ENCODE measurements at regions not wholly inside any gene's neighbourhood (a gene's known extent, or its start where the extent isn't known, plus 50 kb on each side); places are given as distances from the start of the nearest gene placed in this dataset.

DNA sequence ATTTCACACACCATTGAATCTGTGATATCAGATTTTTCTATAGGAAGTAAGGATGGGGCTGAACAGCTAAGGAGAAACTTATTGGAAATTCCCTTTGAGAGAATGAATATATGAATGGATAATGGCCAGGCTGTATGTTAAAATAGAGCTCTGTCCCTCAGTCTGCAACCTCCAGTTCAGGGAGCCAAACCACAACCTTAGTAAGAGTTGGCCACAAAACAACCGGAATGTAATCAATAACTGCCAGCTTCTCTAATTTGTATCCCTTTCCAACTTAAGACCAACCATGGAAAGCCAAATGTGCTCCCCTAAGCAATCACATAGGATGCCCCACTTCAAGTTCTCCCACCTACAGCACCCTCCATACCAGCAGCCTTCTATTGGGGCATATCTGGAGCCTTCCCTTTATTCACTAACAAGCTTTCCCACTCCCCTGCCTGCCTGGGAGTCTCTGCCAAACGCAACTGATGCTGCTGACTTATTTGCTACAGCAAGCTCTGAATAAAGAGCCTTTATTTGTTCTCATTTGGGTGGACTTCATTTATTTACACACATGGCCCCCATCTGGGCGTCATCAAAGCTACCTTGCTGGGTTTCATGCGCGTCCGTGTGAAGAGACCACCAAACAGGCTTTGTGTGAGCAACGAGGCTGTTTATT lies 75.4 kb upstream of the LARS2 start:
- intact Hi-C loops (cut with micrococcal nuclease; ENCODE audit: unreplicated experiment): no loop called here
- H3K9me3 ChIP-seq (ENCODE audit: control insufficient read depth, insufficient read depth, low read depth, low read length): no peaks in the 10 kb centered on the region
- no peak for DNase-seq (ENCODE audit: low read depth, low spot score)
- no peaks in the 10 kb centered on the region; the same call in 1 of the 2 replicates for H3K27me3 ChIP-seq (ENCODE audit: control insufficient read depth, insufficient read depth, low read length)
- in situ Hi-C loops (cut with HindIII; ENCODE audit: low pct_unique_long_range_greater_than_20kb, low sequenced_read_pairs): no loop called here
- no peaks in the 10 kb centered on the region for H3K4me1 ChIP-seq (ENCODE audit: control insufficient read depth, insufficient read depth, low read length)
- H3K36me3 ChIP-seq (ENCODE audit: control insufficient read depth, insufficient read depth, low read length): no peaks in the 10 kb centered on the region
- ChIA-PET CTCF (no interaction called here), POLR2A (no interaction called here)
- ATAC-seq: no peak
- no peak for TF ChIP-seq POLR2AphosphoS5 (IDR thresholded peaks at IDR 0.05; ENCODE audit: low read depth, low read length)
- no peak for TF ChIP-seq SIN3A (IDR thresholded peaks at IDR 0.05; ENCODE audit: borderline replicate concordance, insufficient read depth, low read depth, low read length)
- TF ChIP-seq, protein P1, sequence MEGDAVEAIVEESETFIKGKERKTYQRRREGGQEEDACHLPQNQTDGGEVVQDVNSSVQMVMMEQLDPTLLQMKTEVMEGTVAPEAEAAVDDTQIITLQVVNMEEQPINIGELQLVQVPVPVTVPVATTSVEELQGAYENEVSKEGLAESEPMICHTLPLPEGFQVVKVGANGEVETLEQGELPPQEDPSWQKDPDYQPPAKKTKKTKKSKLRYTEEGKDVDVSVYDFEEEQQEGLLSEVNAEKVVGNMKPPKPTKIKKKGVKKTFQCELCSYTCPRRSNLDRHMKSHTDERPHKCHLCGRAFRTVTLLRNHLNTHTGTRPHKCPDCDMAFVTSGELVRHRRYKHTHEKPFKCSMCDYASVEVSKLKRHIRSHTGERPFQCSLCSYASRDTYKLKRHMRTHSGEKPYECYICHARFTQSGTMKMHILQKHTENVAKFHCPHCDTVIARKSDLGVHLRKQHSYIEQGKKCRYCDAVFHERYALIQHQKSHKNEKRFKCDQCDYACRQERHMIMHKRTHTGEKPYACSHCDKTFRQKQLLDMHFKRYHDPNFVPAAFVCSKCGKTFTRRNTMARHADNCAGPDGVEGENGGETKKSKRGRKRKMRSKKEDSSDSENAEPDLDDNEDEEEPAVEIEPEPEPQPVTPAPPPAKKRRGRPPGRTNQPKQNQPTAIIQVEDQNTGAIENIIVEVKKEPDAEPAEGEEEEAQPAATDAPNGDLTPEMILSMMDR (IDR thresholded peaks at IDR 0.05): no peak
- no peak for TF ChIP-seq TCF7L2 (IDR thresholded peaks at IDR 0.05; ENCODE audit: low read depth, low read length)
- TF ChIP-seq, protein P2, sequence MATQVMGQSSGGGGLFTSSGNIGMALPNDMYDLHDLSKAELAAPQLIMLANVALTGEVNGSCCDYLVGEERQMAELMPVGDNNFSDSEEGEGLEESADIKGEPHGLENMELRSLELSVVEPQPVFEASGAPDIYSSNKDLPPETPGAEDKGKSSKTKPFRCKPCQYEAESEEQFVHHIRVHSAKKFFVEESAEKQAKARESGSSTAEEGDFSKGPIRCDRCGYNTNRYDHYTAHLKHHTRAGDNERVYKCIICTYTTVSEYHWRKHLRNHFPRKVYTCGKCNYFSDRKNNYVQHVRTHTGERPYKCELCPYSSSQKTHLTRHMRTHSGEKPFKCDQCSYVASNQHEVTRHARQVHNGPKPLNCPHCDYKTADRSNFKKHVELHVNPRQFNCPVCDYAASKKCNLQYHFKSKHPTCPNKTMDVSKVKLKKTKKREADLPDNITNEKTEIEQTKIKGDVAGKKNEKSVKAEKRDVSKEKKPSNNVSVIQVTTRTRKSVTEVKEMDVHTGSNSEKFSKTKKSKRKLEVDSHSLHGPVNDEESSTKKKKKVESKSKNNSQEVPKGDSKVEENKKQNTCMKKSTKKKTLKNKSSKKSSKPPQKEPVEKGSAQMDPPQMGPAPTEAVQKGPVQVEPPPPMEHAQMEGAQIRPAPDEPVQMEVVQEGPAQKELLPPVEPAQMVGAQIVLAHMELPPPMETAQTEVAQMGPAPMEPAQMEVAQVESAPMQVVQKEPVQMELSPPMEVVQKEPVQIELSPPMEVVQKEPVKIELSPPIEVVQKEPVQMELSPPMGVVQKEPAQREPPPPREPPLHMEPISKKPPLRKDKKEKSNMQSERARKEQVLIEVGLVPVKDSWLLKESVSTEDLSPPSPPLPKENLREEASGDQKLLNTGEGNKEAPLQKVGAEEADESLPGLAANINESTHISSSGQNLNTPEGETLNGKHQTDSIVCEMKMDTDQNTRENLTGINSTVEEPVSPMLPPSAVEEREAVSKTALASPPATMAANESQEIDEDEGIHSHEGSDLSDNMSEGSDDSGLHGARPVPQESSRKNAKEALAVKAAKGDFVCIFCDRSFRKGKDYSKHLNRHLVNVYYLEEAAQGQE (IDR thresholded peaks at IDR 0.05; ENCODE audit: insufficient read depth in 1 of 2, low read depth in 2 of 2, low read length in 1 of 2): no peak
- no TSS peak for BruUV-seq (replicated peaks)
- no peak overlapping the region for H3K27ac ChIP-seq (ENCODE audit: low read length)
- no peak overlapping the region for H3K4me3 ChIP-seq (ENCODE audit: low read depth in 2 of 2, low read length in 2 of 2)

GRCh38 chr3:45313743-45314403 lies 74.5 kb upstream of the LARS2 start:
- no peaks in the 10 kb centered on the region; the same call in 1 of the 2 replicates for H3K27me3 ChIP-seq (ENCODE audit: control insufficient read depth, insufficient read depth, low read length)
- no peaks in the 10 kb centered on the region for H3K9me3 ChIP-seq (ENCODE audit: control insufficient read depth, insufficient read depth, low read depth, low read length)
- CTCF ChIA-PET: no interaction called here
- DNase-seq (ENCODE audit: low read depth, low spot score): no peak
- no peaks in the 10 kb centered on the region for H3K36me3 ChIP-seq (ENCODE audit: control insufficient read depth, insufficient read depth, low read length)
- intact Hi-C loops (cut with micrococcal nuclease; ENCODE audit: unreplicated experiment) (no loop called here), in situ Hi-C loops (cut with HindIII; ENCODE audit: low pct_unique_long_range_greater_than_20kb, low sequenced_read_pairs) (no loop called here)
- no peak overlapping the region for H3K27ac ChIP-seq (ENCODE audit: low read length)
- BruUV-seq (replicated peaks): no TSS peak
- no peak for ATAC-seq
- H3K4me1 ChIP-seq (ENCODE audit: control insufficient read depth, insufficient read depth, low read length): no peaks in the 10 kb centered on the region
- no peak overlapping the region for H3K4me3 ChIP-seq (ENCODE audit: low read depth in 2 of 2, low read length in 2 of 2)
- TF ChIP-seq, protein P1 (IDR thresholded peaks at IDR 0.05): no peak
- TF ChIP-seq POLR2AphosphoS5 (IDR thresholded peaks at IDR 0.05; ENCODE audit: low read depth, low read length): no peak
- TF ChIP-seq TCF7L2 (IDR thresholded peaks at IDR 0.05; ENCODE audit: low read depth, low read length): no peak
- no peak for TF ChIP-seq SIN3A (IDR thresholded peaks at IDR 0.05; ENCODE audit: borderline replicate concordance, insufficient read depth, low read depth, low read length)
- TF ChIP-seq, protein P2 (IDR thresholded peaks at IDR 0.05; ENCODE audit: insufficient read depth in 1 of 2, low read depth in 2 of 2, low read length in 1 of 2): no peak
- POLR2A ChIA-PET: interaction anchor here (0.6 kb wide), 1 partner anchor 667 kb away, joined by 3 read pairs; no protein-coding TSS in a partner anchor
